Tibial artery (tissue), 4 donors: ENCODE measurements at regions not wholly inside any gene's neighbourhood (a gene's known extent, or its start where the extent isn't known, plus 50 kb on each side); places are given as distances from the start of the nearest gene placed in this dataset.

Source experiments
- DNase-seq, 2 donors: peaks; one replicate each; pipeline ENCODE4 v3.0.0-alpha.2; 2019
- H3K27ac ChIP-seq, 2 donors: fragments of 200-600 bp; sonication (generic) in 1 of 2; 1 replicate in 1 of 2; 2 replicates in 1 of 2; pipeline ENCODE4 v1.5.1; 2018 to 2019; ENCODE audit warnings: mild to moderate bottlenecking in 1 of 2
- H3K27me3 ChIP-seq, 2 donors: fragments of 200-600 bp; sonication (generic) in 1 of 2; one replicate each; pipeline versions ENCODE4 v1.5.1 to v1.6.0; 2016 to 2019
- H3K36me3 ChIP-seq, 3 donors: fragments of 200-600 bp; sonication (generic) in 2 of 3; one replicate each; pipeline ENCODE4 v1.5.1; 2016 to 2019; ENCODE audit warnings: mild to moderate bottlenecking in 2 of 3
- H3K4me1 ChIP-seq, 4 donors: fragments of 200-600 bp; sonication (generic) in 2 of 4; 1 replicate in 3 of 4; 2 replicates in 1 of 4; pipeline ENCODE4 v1.5.1; 2016 to 2019
- H3K4me3 ChIP-seq, 2 donors: fragments of 200-600 bp; sonication (generic) in 1 of 2; 1 replicate in 1 of 2; 2 replicates in 1 of 2; pipeline ENCODE4 v1.5.1; 2018 to 2019; ENCODE audit warnings: mild to moderate bottlenecking in 2 of 2
- H3K9me3 ChIP-seq, 3 donors: fragments of 200-600 bp; sonication (generic) in 1 of 3; one replicate each; pipeline ENCODE4 v1.5.1; 2016 to 2019
- CTCF ChIP-seq, 2 experiments: fragments of 200-600 bp in 1 of 2; fragments of 450-650 bp in 1 of 2; IDR thresholded peaks; one replicate each; pipeline ENCODE4 v1.5.1; 2017 to 2019; ENCODE audit warnings: antibody characterized with exemption in 2 of 2, mild to moderate bottlenecking in 1 of 2, moderate library complexity in 1 of 2
- intact Hi-C: fragments of 100-400 bp; cut with DNase I; formaldehyde crosslinking; loops from one replicate; pipeline ENCODE4 v1.15.0; 2023; ENCODE audit warnings: low total_unique reads

GRCh38 chr2:150946831-150947230 lies 314.8 kb downstream of the RBM43 start:
- intact Hi-C loops = no loop called here
- no peaks in the 10 kb centered on the region for H3K4me1 ChIP-seq
- no peaks in the 10 kb centered on the region for H3K9me3 ChIP-seq
- no peak for DNase-seq
- H3K4me3 ChIP-seq = no peak overlapping the region
- H3K27me3 ChIP-seq = no peaks in the 10 kb centered on the region
- TF ChIP-seq CTCF (IDR thresholded peaks at IDR 0.05) = no peak
- no peaks in the 10 kb centered on the region for H3K36me3 ChIP-seq
- no peak overlapping the region for H3K27ac ChIP-seq

GRCh38 chr2:150944315-150944714 lies 317.3 kb downstream of the RBM43 start:
- H3K27me3 ChIP-seq = no peaks in the 10 kb centered on the region
- H3K36me3 ChIP-seq = no peaks in the 10 kb centered on the region
- H3K9me3 ChIP-seq = no peaks in the 10 kb centered on the region
- DNase-seq = no peak
- H3K4me3 ChIP-seq = no peak overlapping the region
- no peaks in the 10 kb centered on the region for H3K4me1 ChIP-seq
- no peak for TF ChIP-seq CTCF (IDR thresholded peaks at IDR 0.05)
- intact Hi-C loops = no loop called here
- H3K27ac ChIP-seq = no peak overlapping the region

GRCh38 chr2:150939087-150939486 lies 322.6 kb downstream of the RBM43 start:
- intact Hi-C loops = no loop called here
- DNase-seq = no peak
- H3K27me3 ChIP-seq = no peaks in the 10 kb centered on the region
- H3K27ac ChIP-seq = no peak overlapping the region
- H3K4me1 ChIP-seq = no peaks in the 10 kb centered on the region
- no peak for TF ChIP-seq CTCF (IDR thresholded peaks at IDR 0.05)
- no peak overlapping the region for H3K4me3 ChIP-seq
- H3K9me3 ChIP-seq = no peaks in the 10 kb centered on the region
- H3K36me3 ChIP-seq = no peaks in the 10 kb centered on the region

GRCh38 chr2:150938527-150938926 lies 323.1 kb downstream of the RBM43 start:
- Histone ChIP-seq H3K27ac (no peak overlapping the region), H3K4me3 (no peak overlapping the region), H3K9me3 (no peaks in the 10 kb centered on the region), H3K4me1 (no peaks in the 10 kb centered on the region), H3K27me3 (no peaks in the 10 kb centered on the region), H3K36me3 (no peaks in the 10 kb centered on the region)
- intact Hi-C loops = no loop called here
- no peak for TF ChIP-seq CTCF (IDR thresholded peaks at IDR 0.05)
- no peak for DNase-seq

- Histone ChIP-seq H3K36me3 (no peaks in the 10 kb centered on the region), H3K27me3 (no peaks in the 10 kb centered on the region), H3K4me3 (no peak overlapping the region), H3K9me3 (no peaks in the 10 kb centered on the region), H3K4me1 (no peaks in the 10 kb centered on the region), H3K27ac (no peak overlapping the region)
- intact Hi-C loops = no loop called here
- TF ChIP-seq CTCF (IDR thresholded peaks at IDR 0.05) = no peak
- DNase-seq = no peak
Measured at GRCh38 chr2:150937030-150937429, 324.6 kb downstream of the RBM43 start.

- intact Hi-C loops = no loop called here
- Histone ChIP-seq H3K9me3 (no peaks in the 10 kb centered on the region), H3K4me1 (no peaks in the 10 kb centered on the region), H3K27ac (no peak overlapping the region), H3K27me3 (no peaks in the 10 kb centered on the region), H3K36me3 (no peaks in the 10 kb centered on the region), H3K4me3 (no peak overlapping the region)
- TF ChIP-seq CTCF (IDR thresholded peaks at IDR 0.05) = no peak
- no peak for DNase-seq
Measured at GRCh38 chr2:150931451-150931850, 330.2 kb downstream of the RBM43 start.
